HepG2 (cell line): ENCODE measurements at regions not wholly inside any gene's neighbourhood (a gene's known extent, or its start where the extent isn't known, plus 50 kb on each side); places are given as distances from the start of the nearest gene placed in this dataset.

ENCODE experiments used
- ATAC-seq: fragments of 200-7000 bp; cut with Tn5 transposase; 3 replicates; pipeline ENCODE4 v1.9.1; 2020; ENCODE audit warnings: mild to moderate bottlenecking, moderate library complexity
- BruUV-seq: library from RNA; stranded (reverse); fragments of 400-500 nt; replicated peaks from 2 replicates; lab custom pipeline; 2021; lab: Mats Ljungman, UMichigan
- CTCF ChIA-PET: fragments of 300-600 bp; formaldehyde crosslinking; extraction: SDS; loops from one replicate; lab custom pipeline; 2021; ENCODE audit warnings: low total read pairs, inconsistent platforms, low intra/inter-chr PET ratio; lab: Yijun Ruan, JAX
- POLR2A ChIA-PET: fragments of 350-600 bp; sonication (Branson Sonifier 250); formaldehyde crosslinking; loops from one replicate; lab custom pipeline; 2020; ENCODE audit warnings: antibody characterized with exemption, inconsistent platforms; lab: Yijun Ruan, JAX
- DNase-seq: peaks from one replicate; pipeline ENCODE4 v3.0.0-alpha.2; 2015; ENCODE audit warnings: low spot score
- FAIRE-seq: peaks from 3 replicates; lab custom pipeline; 2011; peaks lifted over from hg19 to GRCh38; lab: Jason Lieb, UNC
- H2AFZ ChIP-seq: one replicate; pipeline ENCODE4 v1.6.1; 2011; ENCODE audit warnings: low read length, inconsistent platforms
- H3K27ac ChIP-seq: fragments of 300-600 bp; 3 replicates; pipeline ENCODE4 v1.8.0; 2011; ENCODE audit warnings: mixed run types, mild to moderate bottlenecking, mixed read lengths, low read length, inconsistent platforms; ENCODE audit not compliant: insufficient read depth; ENCODE audit errors: extremely low read length
- H3K27me3 ChIP-seq, 2 experiments: fragments of 200-600 bp in 1 of 2; 2 replicates in 1 of 2; 3 replicates in 1 of 2; pipeline versions ENCODE4 v1.6.0 to v1.8.0; 2011; ENCODE audit warnings: low read length in 2 of 2, mild to moderate bottlenecking in 2 of 2, moderate library complexity in 2 of 2, inconsistent platforms in 1 of 2; ENCODE audit not compliant: insufficient read depth in 2 of 2, control insufficient read depth in 1 of 2
- H3K36me3 ChIP-seq, 2 experiments: fragments of 200-600 bp in 1 of 2; replicated peaks in 1 of 2; 2 replicates in 1 of 2; 3 replicates in 1 of 2; pipeline versions ENCODE4 v1.5.1 to v1.8.0; 2011; ENCODE audit warnings: low read length in 2 of 2, inconsistent platforms in 1 of 2; ENCODE audit not compliant: insufficient read depth in 2 of 2, control insufficient read depth in 1 of 2
- H3K4me1 ChIP-seq: 2 replicates; pipeline ENCODE4 v1.5.1; 2012; ENCODE audit warnings: low read length, inconsistent platforms; ENCODE audit not compliant: insufficient read depth
- H3K4me2 ChIP-seq: 2 replicates; pipeline ENCODE4 v1.6.0; 2011; ENCODE audit warnings: low read depth, low read length, inconsistent platforms
- H3K4me3 ChIP-seq, 3 experiments: fragments of 200-600 bp in 1 of 3; sonication (generic), shearing (Covaris generic) in 1 of 3; replicated peaks in 1 of 3; 2 replicates each; pipeline ENCODE4 v1.5.1; 2011 to 2016; ENCODE audit warnings: low read length in 3 of 3, inconsistent platforms in 2 of 3, low read depth in 2 of 3, mild to moderate bottlenecking in 2 of 3, control low read depth in 1 of 3, mixed read lengths in 1 of 3; ENCODE audit not compliant: insufficient read depth in 1 of 3
- H3K79me2 ChIP-seq: one replicate; pipeline ENCODE4 v1.6.1; 2011; ENCODE audit warnings: low read length, inconsistent platforms; ENCODE audit not compliant: insufficient read depth
- H3K9ac ChIP-seq: 2 replicates; pipeline ENCODE4 v1.6.0; 2011; ENCODE audit warnings: mild to moderate bottlenecking, low read depth, low read length, inconsistent platforms; ENCODE audit not compliant: insufficient read depth
- H3K9me3 ChIP-seq: 2 replicates; pipeline ENCODE4 v1.5.1; 2012; ENCODE audit warnings: mild to moderate bottlenecking, low read length
- H4K20me1 ChIP-seq: 2 replicates; pipeline ENCODE4 v1.6.0; 2011; ENCODE audit warnings: inconsistent platforms, mild to moderate bottlenecking, low read length, moderate library complexity; ENCODE audit not compliant: insufficient read depth
- CEBPB ChIP-seq: IDR thresholded peaks from 2 replicates; pipeline ENCODE4 v1.6.1; 2011; ENCODE audit warnings: low read depth, low read length, improper control_type of control experiment, borderline replicate concordance
- ELF3 ChIP-seq: IDR thresholded peaks from 2 replicates; pipeline ENCODE4 v1.6.1; 2016; ENCODE audit warnings: missing genetic modification reagents, missing compliant biosample characterization
- JUND ChIP-seq: sonication (generic); formaldehyde crosslinking; IDR thresholded peaks from 2 replicates; pipeline ENCODE4 v1.8.0; 2022; ENCODE audit warnings: mild to moderate bottlenecking, missing genetic modification reagents
- PBX2 ChIP-seq: IDR thresholded peaks from 2 replicates; pipeline ENCODE4 v1.6.1; 2016; ENCODE audit warnings: control low read depth
- PRDM10 ChIP-seq: sonication (generic); formaldehyde crosslinking; IDR thresholded peaks from 2 replicates; pipeline ENCODE4 v1.4.0; 2020; ENCODE audit warnings: low read depth, missing genetic modification reagents
- SATB2 ChIP-seq: sonication (generic); formaldehyde crosslinking; IDR thresholded peaks from 2 replicates; pipeline ENCODE4 v1.5.0; 2020; ENCODE audit warnings: missing genetic modification reagents
- ZNF33A ChIP-seq: sonication (generic); formaldehyde crosslinking; IDR thresholded peaks from 2 replicates; pipeline ENCODE4 v1.5.1; 2020; ENCODE audit warnings: missing genetic modification reagents, mild to moderate bottlenecking, moderate library complexity, borderline replicate concordance
- ZNF543 ChIP-seq: sonication (generic); formaldehyde crosslinking; IDR thresholded peaks from 2 replicates; pipeline ENCODE4 v1.4.0; 2020; ENCODE audit warnings: mild to moderate bottlenecking, missing genetic modification reagents
- ZNF558 ChIP-seq: sonication (generic); formaldehyde crosslinking; IDR thresholded peaks from 2 replicates; pipeline ENCODE4 v1.9.0; 2022; ENCODE audit warnings: mild to moderate bottlenecking, missing genetic modification reagents, borderline replicate concordance
- WGBS: methylation state at CpG from one replicate; pipeline ENCODE4 v1.1.6; 2017; ENCODE audit warnings: low lambda C conversion rate; 5-methylcytosine and 5-hydroxymethylcytosine counted together
- in situ Hi-C: cut with HindIII; loops from 2 replicates; pipeline ENCODE4 v1.10.0; 2017; ENCODE audit warnings: low pct_unique_long_range_greater_than_20kb; ENCODE audit not compliant: extremely low pct_ligation_motif_present
- intact Hi-C: fragments of 100-400 bp; cut with micrococcal nuclease; formaldehyde crosslinking; loops from one replicate; pipeline ENCODE4 v1.10.0; 2022; ENCODE audit not compliant: unreplicated experiment

- TF ChIP-seq ZNF543 (CRISPR knock-in tag) (no peak), ZNF558 (no peak), PBX2 (CRISPR knock-in tag) (no peak), ZNF33A (CRISPR knock-in tag) (no peak), JUND (CRISPR knock-in tag) (no peak), ELF3 (no peak), SATB2 (CRISPR knock-in tag) (no peak)
- TF ChIP-seq, all 625 proteins: peak for 0
- no peak for DNase-seq
- Histone ChIP-seq H3K36me3 (no peaks in the 10 kb centered on the region), H3K9ac (no peak overlapping the region), H3K79me2 (no peaks in the 10 kb centered on the region), H3K4me1 (no peaks in the 10 kb centered on the region), H3K27ac (no peak overlapping the region), H3K27me3 (no peaks in the 10 kb centered on the region), H4K20me1 (no peaks in the 10 kb centered on the region), H2AFZ (no peak overlapping the region), H3K9me3 (peaks cover 97% of the 10 kb centered on the region), H3K4me3 (no peak overlapping the region), H3K4me2 (no peak overlapping the region)
- CTCF ChIA-PET, result no interaction called here
- intact Hi-C loops, result no loop called here
- no peak for FAIRE-seq
- ATAC-seq, result no peak
- POLR2A ChIA-PET, result no interaction called here
- in situ Hi-C loops, result no loop called here
- WGBS, result 0% methylated on average over 1 of the region's 1 CpG
- BruUV-seq, result no TSS peak
Measured at GRCh38 chr12:126342866-126343265, 1277.6 kb downstream of the AACS start.

- CTCF ChIA-PET, result no interaction called here
- no TSS peak for BruUV-seq
- intact Hi-C loops, result no loop called here
Measured at GRCh38 chr12:126343321-126343720, 1278.1 kb downstream of the AACS start.

More at GRCh38 chr12:126343321-126343720, 1278.1 kb downstream of the AACS start:
- H4K20me1 ChIP-seq, result no peaks in the 10 kb centered on the region
- H2AFZ ChIP-seq, result no peak overlapping the region
- H3K9ac ChIP-seq, result no peak overlapping the region
- H3K27me3 ChIP-seq, result no peaks in the 10 kb centered on the region
- WGBS, result 3% methylated on average over 3 of the region's 3 CpGs
- FAIRE-seq, result no peak
- TF ChIP-seq PRDM10 (no peak), CEBPB (peak; percentile 60; the same call in 1 of the 2 replicates)
- POLR2A ChIA-PET, result no interaction called here
- no peak overlapping the region for H3K4me2 ChIP-seq
- no peak for ATAC-seq
- H3K36me3 ChIP-seq, result no peaks in the 10 kb centered on the region
- peaks cover 97% of the 10 kb centered on the region for H3K9me3 ChIP-seq
- H3K27ac ChIP-seq, result no peak overlapping the region
- no peaks in the 10 kb centered on the region for H3K79me2 ChIP-seq
- no peak overlapping the region for H3K4me3 ChIP-seq
- no peaks in the 10 kb centered on the region for H3K4me1 ChIP-seq
- no peak for DNase-seq
- in situ Hi-C loops, result no loop called here
